Activated CD8-positive, alpha-beta memory T cell treated with anti-CD3 and anti-CD28 coated beads, Interleukin-2, amount 50 U/mL, for 1 hour (primary cell): ENCODE measurements at regions not wholly inside any gene's neighbourhood (a gene's known extent, or its start where the extent isn't known, plus 50 kb on each side); places are given as distances from the start of the nearest gene placed in this dataset.

Experiments
- DNase-seq: peaks from one replicate; pipeline ENCODE4 v3.0.0-alpha.2; 2020; ENCODE audit errors: extremely low read depth

GRCh38 chr5:158483281-158483860, 616.3 kb downstream of the EBF1 start:
- no peak for DNase-seq

DNA sequence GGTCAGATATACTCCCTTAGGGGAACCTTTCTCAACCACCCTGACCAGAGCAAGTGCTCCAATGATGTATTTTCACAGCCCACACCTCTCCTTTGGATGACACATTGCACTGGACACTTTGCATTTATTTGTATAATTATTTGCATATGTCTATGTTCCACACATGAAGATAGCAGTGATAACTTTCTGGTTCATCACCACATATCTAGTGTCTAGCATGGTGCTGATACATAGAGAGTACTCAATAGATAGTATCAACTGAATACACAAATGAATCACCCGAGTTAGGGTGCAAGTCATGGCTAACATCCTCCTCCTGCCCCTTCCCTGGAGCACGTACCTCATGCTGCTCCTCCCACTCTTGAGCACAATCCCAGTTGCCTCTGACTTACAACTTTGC, 617.6 kb downstream of the EBF1 start:
- no peak for DNase-seq

- no peak for DNase-seq
Observed at GRCh38 chr5:158478139-158478538, 619.2 kb upstream of the CLINT1 start.

DNA sequence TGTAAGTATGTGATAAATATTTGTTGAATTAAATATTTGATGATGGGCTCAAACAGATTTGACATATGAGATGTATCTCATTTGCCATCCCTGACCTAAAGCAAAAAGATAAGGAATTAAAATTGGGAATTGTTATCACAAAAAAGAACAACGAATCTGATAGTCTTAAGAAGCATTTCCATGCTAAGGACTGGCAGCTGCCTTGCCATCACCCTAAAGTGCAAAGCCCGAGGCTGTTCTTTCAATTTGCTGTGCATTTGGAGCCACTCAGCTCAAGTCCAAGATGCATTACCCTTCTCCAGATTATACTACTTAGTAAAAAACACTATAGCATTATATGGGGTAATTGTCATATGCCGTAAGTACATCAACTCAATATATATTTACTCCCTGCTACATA, 618.3 kb upstream of the CLINT1 start:
- no peak for DNase-seq

DNA sequence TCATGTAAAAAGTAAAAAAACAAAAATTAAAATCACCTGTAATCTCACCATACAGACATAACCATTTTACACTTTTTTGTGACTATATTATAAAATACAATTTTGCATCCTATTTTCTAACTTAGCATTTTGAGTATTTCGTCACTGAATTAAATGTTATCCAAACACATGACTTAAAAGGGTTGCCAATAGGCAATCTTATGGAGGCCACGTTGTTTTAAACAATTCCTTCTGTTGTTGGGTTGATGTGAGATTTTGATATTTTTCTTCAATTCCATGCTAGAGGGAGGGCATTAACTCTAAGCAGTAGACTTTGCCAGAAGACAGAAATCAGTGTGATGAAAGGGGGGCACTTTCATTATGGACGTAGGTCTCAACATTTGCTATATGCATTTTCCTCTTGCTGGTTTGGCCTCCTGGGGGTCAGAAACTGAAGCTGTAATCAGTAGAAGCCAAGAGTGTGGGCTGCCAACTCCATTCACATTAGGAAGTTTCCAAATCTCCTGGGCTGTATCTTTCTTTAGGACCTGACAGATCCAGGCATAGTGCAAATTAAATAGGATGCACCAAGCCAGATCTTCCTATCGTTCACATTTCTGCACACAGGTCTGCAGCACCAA, 614.2 kb upstream of the CLINT1 start:
- DNase-seq = no peak

DNA sequence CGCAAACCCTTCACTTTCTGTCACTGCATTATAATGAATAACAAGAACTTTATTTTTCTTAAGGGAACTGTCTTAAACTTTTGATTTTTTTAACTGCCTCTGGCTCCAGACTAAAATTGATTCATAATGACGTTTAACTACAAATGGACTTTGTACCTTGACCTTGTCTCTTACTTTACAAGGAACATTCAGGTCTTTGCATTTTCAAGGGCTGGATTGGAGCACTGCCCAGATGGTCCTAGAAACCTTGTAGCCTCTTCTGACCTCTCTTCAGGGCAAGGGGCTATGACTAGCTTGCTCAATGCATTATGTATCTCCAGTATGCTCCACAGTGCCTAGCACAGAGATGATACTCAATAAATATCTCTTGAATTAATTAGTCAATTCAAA, 612.6 kb upstream of the CLINT1 start:
- DNase-seq = no peak

DNA sequence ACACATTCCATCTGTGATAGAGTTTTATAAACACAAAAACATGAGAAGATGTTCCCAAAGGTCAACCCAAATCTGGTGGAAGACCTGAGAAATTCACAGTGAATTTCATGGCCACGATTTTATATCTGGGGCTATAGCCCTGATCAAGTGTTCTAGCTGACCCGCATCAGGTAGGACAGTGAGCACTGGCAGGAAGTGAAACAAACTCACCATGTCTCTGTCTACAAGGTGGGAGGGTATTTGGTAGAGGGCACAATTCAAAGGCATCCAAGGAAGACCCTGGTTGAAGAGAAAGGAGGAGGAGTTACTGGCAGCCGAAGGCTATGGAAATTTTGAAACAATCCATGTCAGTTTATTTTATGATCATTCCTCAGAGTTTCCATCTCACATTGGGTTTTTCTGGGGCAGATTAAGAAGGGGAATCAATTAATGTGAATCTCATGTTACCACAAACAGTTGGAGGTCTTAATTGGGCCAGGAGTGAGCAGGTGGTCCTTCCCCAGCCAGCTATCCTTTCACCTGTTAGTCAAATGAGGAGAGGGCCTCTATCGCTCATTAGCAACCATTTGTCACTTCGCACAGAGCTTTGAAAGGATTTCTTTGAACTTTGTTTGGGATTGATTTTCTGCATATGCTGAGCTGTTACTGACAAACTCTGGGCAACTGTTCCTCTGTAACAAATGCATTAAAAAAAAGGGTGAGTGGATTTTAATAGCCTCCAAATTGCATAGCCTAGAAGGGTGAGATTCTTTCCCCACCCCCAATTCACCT, 612.0 kb upstream of the CLINT1 start:
- no peak for DNase-seq

- DNase-seq = no peak
Observed at GRCh38 chr5:158468444-158468843, 609.5 kb upstream of the CLINT1 start.

DNA sequence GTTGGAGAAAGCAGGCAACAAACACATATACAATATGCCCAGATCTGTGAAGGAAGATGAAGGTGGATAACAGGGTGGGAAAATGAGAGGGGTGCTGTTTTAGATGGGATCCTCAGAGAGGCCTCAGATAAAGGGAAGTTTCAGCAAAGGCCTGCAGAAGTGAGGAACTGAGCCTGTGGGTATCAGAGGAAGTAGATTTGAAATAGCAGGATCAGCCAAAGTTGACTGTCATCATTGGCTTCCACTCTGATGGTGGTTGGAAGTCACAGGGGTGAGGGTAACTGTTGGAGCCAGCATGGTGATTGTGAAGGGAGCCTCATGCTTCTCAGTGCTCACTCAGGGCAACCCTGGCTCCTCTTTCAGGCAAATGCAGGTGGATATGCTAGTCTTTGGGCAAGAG, 607.2 kb upstream of the CLINT1 start:
- no peak for DNase-seq

DNA sequence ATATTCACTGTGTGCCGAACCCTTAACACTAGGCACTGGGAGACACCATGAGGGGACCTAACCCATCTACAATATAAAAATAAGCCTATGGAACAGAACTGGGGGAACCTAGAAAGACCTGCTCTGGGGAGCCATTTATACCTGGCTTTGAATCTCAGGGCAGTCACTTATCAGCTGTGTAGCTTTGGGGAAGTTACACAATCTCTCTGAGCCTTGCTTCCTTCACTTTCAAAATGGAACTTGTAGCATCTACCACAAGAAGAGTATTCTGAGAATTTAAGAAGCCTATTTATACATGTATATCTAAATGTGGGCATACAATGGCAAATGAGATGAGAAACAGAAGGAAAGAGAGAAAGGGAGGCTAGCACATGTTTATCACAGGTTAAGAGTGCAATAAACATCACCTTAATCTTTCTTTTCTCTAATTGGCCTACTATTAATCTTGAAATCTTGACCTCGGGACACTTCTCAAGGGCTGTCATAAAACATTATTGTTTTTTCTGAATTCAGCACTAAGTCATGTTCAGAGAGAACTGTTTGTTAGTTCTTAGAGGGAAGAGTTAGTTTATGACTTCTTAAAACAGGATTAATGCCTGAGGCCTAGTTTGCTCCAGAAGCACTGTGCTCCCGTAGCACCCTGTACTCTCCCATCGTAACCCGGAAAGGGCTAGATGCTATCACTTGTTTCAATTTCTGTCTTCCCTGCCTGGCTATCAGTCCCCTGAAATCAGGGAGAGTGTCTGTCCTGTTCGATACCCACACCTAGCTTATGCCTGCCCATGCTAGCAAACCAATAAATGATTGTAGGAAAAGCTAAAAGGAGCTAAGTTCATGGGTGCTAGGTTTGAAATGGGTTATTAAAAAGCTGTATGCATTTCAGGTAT, 606.4 kb upstream of the CLINT1 start:
- DNase-seq = no peak

DNA sequence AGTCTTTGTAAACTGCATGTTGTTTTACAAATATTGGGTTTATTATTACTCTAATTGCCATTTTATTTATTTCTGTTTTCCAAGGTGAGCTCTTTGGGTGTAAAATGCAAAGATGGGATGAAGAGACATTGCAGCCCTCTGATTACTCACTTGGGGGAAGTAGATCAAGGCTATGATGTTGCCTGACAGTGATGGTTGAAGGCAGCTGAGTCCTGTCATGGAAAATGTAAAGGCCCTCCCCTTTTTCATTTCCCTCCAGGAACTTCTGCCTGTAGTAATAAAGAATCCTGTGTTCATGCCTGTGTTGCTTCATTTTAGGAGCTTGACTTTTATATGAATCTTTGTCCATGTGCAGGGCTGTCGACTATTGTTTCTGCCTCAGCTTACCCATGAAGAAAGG, 605.4 kb upstream of the CLINT1 start:
- no peak for DNase-seq

DNA sequence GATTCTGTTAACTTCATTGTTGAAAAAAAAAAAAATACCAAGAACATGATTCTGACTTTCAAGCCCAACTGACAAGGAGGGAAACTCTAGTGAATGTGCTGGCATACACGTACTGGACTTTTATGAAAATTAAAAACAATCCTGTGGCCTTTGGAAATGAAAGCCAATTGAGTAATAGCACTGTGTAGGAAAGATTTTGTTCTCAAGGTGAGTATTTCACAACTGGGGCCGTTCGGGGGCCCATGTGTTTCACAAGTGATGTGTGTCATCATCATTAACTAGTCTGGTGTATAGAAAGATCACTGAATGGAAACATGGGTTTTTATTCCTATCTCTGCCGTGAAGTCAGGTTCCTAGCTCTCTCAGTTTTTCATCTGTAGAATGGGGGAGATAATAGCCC, 605.0 kb upstream of the CLINT1 start:
- DNase-seq = no peak

GRCh38 chr5:158463188-158463587, 604.2 kb upstream of the CLINT1 start:
- DNase-seq = no peak

DNA sequence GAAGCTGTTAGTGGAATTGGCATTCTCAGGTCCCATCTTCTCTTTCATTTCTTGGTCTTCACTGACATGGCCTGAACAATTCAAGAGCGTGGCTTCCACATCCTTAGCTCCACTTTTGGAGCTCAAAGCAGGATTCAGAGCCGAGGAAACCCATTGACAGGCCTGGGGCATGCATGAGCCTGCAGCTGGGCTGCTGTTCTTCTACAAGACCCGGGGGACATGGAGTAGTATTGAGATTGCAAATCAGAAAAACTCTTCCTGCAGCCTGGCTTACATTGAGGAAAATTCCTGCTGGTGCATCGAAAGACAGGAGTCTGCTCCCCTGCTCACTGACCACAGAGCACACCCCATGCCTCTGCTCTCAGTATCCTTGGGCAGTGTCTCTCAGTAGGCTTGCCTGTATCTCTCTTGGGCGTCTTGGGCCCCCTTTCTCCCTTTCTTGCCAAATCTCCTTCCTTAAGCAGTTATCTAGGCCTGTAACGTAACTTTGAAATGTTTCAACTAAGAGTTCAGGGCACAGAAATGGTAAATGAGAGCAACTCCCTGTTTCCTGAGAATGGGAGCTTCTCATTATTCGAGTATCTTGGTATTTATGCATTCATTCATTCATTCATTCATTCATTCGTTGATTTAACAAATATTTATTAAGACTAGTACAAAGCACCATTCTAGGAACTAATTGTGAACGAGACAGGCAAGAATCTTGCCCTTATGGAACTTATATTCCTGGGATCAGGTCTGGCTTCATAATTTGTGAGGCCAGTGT, 603.6 kb upstream of the CLINT1 start:
- DNase-seq = no peak

- no peak for DNase-seq
Observed at GRCh38 chr5:158461240-158461854, 602.4 kb upstream of the CLINT1 start.

GRCh38 chr5:158458086-158458485, 599.1 kb upstream of the CLINT1 start:
- DNase-seq = no peak

DNA sequence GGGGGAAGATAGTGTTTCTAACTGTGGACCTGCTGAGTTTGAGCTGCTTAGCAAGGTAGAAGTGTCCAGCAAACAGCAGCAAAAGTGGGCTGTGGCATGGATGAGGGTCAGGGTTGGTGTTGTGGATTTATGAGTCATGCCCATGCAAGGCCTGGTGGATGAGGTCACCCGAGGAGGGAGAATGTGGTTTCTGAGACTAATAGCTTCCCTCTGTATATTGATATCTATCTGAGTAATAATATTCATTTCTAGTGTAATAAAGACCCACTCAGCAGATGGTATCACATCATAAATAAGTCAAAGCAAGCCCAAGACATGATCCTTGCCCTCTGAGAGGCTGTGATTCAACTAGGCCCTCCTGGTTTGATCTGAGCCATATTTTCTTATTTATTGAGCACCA, 597.8 kb upstream of the CLINT1 start:
- no peak for DNase-seq

DNA sequence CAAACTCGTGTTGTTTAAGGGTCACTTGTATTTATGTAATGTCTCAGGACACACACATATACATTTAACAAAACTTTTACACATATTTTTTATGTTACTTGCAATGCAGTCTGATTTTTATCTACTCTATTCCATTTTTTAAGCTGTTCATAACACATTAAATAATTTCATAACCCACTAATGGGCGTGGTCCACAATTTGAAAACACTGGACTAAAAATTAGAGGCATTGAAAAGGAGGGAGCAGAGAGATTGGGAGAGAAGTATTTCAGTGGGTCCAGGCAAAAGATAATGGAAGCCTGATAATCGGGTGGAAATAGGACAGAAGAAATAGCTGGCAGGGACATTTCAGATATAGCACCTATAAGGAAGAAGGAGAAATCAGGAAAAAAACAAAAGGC, 597.3 kb upstream of the CLINT1 start:
- no peak for DNase-seq

DNA sequence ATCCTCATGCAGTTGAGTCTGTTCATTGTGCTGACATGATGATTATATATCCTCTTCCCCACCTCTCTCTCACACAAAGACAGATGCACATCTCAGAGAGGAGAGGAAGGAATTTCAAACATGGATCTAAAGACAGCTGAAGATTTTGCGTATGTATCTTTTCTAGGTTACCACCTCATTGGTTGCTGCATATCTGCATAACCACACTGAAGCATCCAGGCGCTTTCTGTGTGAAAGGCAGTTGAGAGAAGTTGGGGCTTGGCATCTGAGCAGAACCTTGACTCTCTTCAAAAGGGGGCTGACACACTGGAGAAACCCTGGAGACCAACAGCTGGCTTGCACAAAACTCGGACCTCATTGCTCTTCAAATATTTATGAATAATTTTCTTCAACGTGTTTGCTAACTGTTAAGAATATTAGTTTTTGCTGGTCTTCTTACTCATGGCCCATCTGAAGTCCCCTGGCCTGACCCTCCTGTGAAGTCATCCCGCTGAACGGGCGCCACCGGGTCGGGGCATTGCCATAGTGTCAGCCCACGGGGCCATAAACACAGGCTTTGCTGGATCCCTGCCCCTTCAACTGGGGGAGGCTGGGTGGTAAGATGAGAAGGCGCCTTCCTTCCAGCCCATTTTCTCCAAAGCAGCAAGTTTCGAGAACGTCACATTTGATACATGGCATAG, 593.2 kb upstream of the CLINT1 start:
- no peak for DNase-seq

DNA sequence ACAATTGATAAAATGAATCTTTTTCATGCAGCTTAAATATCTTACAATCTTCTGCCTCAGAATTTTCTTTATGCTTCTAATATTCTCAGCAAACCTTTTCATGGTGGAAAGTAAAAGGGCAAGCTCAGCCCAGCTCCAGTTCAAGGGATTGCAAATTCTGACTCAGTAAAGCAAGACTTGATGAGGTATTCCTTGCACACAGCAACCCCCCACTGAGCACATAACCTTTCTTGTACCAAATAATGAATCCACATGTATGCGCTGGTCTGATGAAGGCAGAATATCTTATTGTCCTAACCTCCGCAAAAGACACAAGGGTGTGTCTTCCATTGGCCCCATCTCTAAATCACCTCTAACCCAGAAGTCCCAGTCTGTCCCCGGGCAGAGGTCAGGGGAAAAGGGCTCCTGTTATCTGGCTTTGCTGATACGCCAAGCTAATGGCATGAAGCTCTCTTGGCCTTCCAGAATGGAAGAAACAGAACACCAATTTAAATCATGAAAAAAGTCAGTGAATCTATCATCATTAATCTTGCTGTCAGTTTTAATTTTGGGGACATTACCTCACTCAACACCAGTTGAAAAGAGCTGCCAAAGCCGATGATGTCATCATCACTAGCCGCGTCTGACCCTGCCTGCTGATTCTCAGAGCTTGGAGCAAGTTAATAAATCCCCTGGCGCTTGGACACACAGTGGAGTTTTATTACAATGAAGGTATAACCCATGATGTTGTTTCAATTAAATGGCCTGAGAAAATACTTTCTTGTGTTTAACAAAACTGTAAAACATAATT, 592.5 kb upstream of the CLINT1 start:
- no peak for DNase-seq
